Islet of Langerhans (tissue), 1 donor: ENCODE measurements at regions not wholly inside any gene's neighbourhood (a gene's known extent, or its start where the extent isn't known, plus 50 kb on each side); places are given as distances from the start of the nearest gene placed in this dataset.

Experiments
- FAIRE-seq: peaks from one replicate; lab custom pipeline; 2011; peaks lifted over from hg19 to GRCh38; lab: Jason Lieb, UNC

- no peak for FAIRE-seq
These were observed 416.8 kb downstream of the IRX2 start for GRCh38 chr5:2334719-2335118.

- no peak for FAIRE-seq
These were observed 418.2 kb downstream of the IRX2 start for GRCh38 chr5:2333291-2333690.

GRCh38 chr5:2332521-2332920, 419.0 kb downstream of the IRX2 start:
- no peak for FAIRE-seq

- FAIRE-seq = no peak
These were observed 420.9 kb downstream of the IRX2 start for GRCh38 chr5:2330325-2331130.

- no peak for FAIRE-seq
These were observed 421.7 kb downstream of the IRX2 start for GRCh38 chr5:2329741-2330140.

GRCh38 chr5:2326601-2327000, 424.9 kb downstream of the IRX2 start:
- FAIRE-seq = no peak

GRCh38 chr5:2324788-2325187, 426.7 kb downstream of the IRX2 start:
- no peak for FAIRE-seq

GRCh38 chr5:2320611-2321010, 430.9 kb downstream of the IRX2 start:
- no peak for FAIRE-seq

- no peak for FAIRE-seq
These were observed 433.9 kb downstream of the IRX2 start for GRCh38 chr5:2317540-2317939.

- FAIRE-seq = no peak
These were observed 429.1 kb upstream of the IRX4 start for GRCh38 chr5:2311851-2312250.

- FAIRE-seq = no peak
These were observed 428.2 kb upstream of the IRX4 start for GRCh38 chr5:2310946-2311345.

GRCh38 chr5:2307631-2308030, 424.9 kb upstream of the IRX4 start:
- no peak for FAIRE-seq

GRCh38 chr5:2306711-2307110, 424.0 kb upstream of the IRX4 start:
- no peak for FAIRE-seq

GRCh38 chr5:2303431-2304100, 420.8 kb upstream of the IRX4 start:
- FAIRE-seq = no peak

- no peak for FAIRE-seq
These were observed 419.4 kb upstream of the IRX4 start for GRCh38 chr5:2302169-2302568.

- FAIRE-seq = no peak
These were observed 418.3 kb upstream of the IRX4 start for GRCh38 chr5:2300861-2301574.

- no peak for FAIRE-seq
These were observed 417.7 kb upstream of the IRX4 start for GRCh38 chr5:2300421-2300820.

GRCh38 chr5:2299388-2300220, 416.9 kb upstream of the IRX4 start:
- FAIRE-seq = no peak

GRCh38 chr5:2298781-2299180, 416.1 kb upstream of the IRX4 start:
- FAIRE-seq = no peak

- FAIRE-seq = no peak
These were observed 415.3 kb upstream of the IRX4 start for GRCh38 chr5:2297991-2298390.

- FAIRE-seq = no peak
These were observed 412.8 kb upstream of the IRX4 start for GRCh38 chr5:2295476-2295875.

GRCh38 chr5:2293906-2294305, 411.2 kb upstream of the IRX4 start:
- no peak for FAIRE-seq
